ENCODE measurements at regions not wholly inside any gene's neighbourhood (a gene's known extent, or its start where the extent isn't known, plus 50 kb on each side); places are given as distances from the start of the nearest gene placed in this dataset.

GRCh38 chr6:135798751-135799515 lies 52.6 kb upstream of the PDE7B start:
- TF ChIP-seq CTCF (IDR thresholded peaks at IDR 0.05; ENCODE audit: control extremely low read depth in 1 of 3, insufficient read depth in 1 of 3, low read depth in 1 of 3, low read length in 3 of 3) (no peak), CHD1 (IDR thresholded peaks at IDR 0.05; ENCODE audit: low read depth, low read length) (no peak), SRF (IDR thresholded peaks at IDR 0.05; ENCODE audit: low read depth, low read length) (no peak), POLR2AphosphoS5 (IDR thresholded peaks at IDR 0.05; ENCODE audit: low read depth, low read length) (no peak), EP300 (IDR thresholded peaks at IDR 0.05; ENCODE audit: borderline replicate concordance in 1 of 2, low read depth in 2 of 2, low read length in 2 of 2) (no peak), JUND (IDR thresholded peaks at IDR 0.05; ENCODE audit: low read length) (no peak), TEAD4 (IDR thresholded peaks at IDR 0.05; ENCODE audit: low read depth, low read length) (no peak), CREB1 (IDR thresholded peaks at IDR 0.05) (no peak), RNF2 (IDR thresholded peaks at IDR 0.05; ENCODE audit: borderline replicate concordance, low read depth, low read length, missing control alignments, poor library complexity, severe bottlenecking) (no peak)
